ENCODE measurements at regions not wholly inside any gene's neighbourhood (a gene's known extent, or its start where the extent isn't known, plus 50 kb on each side); places are given as distances from the start of the nearest gene placed in this dataset.

DNA sequence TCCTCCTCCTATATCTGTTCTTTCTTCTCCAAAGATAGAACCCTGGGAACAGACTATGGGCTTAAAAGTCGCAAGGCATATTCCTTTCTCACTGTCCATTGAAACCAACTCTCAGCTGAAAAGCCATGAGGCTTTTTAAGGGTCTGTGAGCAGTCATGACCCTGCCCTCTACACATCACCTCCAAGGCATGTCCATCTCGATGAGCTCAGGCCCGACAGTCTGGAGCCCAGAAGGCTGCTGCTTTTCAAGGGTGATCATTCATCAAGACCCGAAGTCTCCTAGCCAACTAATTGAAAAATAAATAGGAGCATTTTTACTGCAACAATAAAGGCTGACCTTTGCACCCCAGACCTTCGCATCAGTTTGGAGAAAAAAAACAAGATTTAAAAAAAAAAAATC is 378.8 kb upstream of the NRSN1 start:
- TF ChIP-seq EGR1 (IDR thresholded peaks at IDR 0.05; ENCODE audit: low read depth in 2 of 2) (no peak), HNF4G (IDR thresholded peaks at IDR 0.05) (no peak), NR2F2 (IDR thresholded peaks at IDR 0.05) (no peak), FOXA2 (IDR thresholded peaks at IDR 0.05) (no peak), RAD21 (IDR thresholded peaks at IDR 0.05) (no peak), GABPA (IDR thresholded peaks at IDR 0.05 in 1 of 2, conservative IDR thresholded peaks at IDR 0.05 in 1 of 2) (no peak), YY1 (IDR thresholded peaks at IDR 0.05) (no peak), JUND (IDR thresholded peaks at IDR 0.05) (no peak), SP1 (IDR thresholded peaks at IDR 0.05) (no peak), HNF4A (conservative IDR thresholded peaks at IDR 0.05) (no peak), TAF1 (conservative IDR thresholded peaks at IDR 0.05) (no peak), RXRA (IDR thresholded peaks at IDR 0.05) (no peak), FOXA1 (IDR thresholded peaks at IDR 0.05) (no peak)
- TF ChIP-seq, protein P1, sequence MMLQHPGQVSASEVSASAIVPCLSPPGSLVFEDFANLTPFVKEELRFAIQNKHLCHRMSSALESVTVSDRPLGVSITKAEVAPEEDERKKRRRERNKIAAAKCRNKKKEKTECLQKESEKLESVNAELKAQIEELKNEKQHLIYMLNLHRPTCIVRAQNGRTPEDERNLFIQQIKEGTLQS (IDR thresholded peaks at IDR 0.05): no peak
- TF ChIP-seq, protein P2, sequence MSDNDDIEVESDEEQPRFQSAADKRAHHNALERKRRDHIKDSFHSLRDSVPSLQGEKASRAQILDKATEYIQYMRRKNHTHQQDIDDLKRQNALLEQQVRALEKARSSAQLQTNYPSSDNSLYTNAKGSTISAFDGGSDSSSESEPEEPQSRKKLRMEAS (IDR thresholded peaks at IDR 0.05): no peak
- TF ChIP-seq, protein P3, sequence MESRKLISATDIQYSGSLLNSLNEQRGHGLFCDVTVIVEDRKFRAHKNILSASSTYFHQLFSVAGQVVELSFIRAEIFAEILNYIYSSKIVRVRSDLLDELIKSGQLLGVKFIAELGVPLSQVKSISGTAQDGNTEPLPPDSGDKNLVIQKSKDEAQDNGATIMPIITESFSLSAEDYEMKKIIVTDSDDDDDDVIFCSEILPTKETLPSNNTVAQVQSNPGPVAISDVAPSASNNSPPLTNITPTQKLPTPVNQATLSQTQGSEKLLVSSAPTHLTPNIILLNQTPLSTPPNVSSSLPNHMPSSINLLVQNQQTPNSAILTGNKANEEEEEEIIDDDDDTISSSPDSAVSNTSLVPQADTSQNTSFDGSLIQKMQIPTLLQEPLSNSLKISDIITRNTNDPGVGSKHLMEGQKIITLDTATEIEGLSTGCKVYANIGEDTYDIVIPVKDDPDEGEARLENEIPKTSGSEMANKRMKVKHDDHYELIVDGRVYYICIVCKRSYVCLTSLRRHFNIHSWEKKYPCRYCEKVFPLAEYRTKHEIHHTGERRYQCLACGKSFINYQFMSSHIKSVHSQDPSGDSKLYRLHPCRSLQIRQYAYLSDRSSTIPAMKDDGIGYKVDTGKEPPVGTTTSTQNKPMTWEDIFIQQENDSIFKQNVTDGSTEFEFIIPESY (IDR thresholded peaks at IDR 0.05): no peak
- TF ChIP-seq, protein P4, sequence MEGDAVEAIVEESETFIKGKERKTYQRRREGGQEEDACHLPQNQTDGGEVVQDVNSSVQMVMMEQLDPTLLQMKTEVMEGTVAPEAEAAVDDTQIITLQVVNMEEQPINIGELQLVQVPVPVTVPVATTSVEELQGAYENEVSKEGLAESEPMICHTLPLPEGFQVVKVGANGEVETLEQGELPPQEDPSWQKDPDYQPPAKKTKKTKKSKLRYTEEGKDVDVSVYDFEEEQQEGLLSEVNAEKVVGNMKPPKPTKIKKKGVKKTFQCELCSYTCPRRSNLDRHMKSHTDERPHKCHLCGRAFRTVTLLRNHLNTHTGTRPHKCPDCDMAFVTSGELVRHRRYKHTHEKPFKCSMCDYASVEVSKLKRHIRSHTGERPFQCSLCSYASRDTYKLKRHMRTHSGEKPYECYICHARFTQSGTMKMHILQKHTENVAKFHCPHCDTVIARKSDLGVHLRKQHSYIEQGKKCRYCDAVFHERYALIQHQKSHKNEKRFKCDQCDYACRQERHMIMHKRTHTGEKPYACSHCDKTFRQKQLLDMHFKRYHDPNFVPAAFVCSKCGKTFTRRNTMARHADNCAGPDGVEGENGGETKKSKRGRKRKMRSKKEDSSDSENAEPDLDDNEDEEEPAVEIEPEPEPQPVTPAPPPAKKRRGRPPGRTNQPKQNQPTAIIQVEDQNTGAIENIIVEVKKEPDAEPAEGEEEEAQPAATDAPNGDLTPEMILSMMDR (IDR thresholded peaks at IDR 0.05; ENCODE audit: low read depth, low read length, missing input control): no peak
- Histone ChIP-seq H3K27me3 (ENCODE audit: control insufficient read depth in 4 of 4, insufficient read depth in 4 of 4, low read length in 3 of 4) (peaks cover 0 to 6% (median 0%) of the 10 kb centered on the region in 4 donors), H3K9ac (ENCODE audit: low read depth in 1 of 2, low read length in 2 of 2) (no peak overlapping the region), H3K4me3 (ENCODE audit: low read depth in 1 of 3, low read length in 3 of 3) (no peak overlapping the region), H3K27ac (ENCODE audit: low read depth in 1 of 2, low read length in 2 of 2) (no peak overlapping the region), H3K9me3 (ENCODE audit: control insufficient read depth in 4 of 4, low read length in 3 of 4) (peaks cover 0 to 5% (median 0%) of the 10 kb centered on the region in 4 donors), H3K36me3 (ENCODE audit: control insufficient read depth in 4 of 4, insufficient read depth in 3 of 4, low read depth in 1 of 4, low read length in 3 of 4) (no peaks in the 10 kb centered on the region), H3K4me1 (ENCODE audit: control insufficient read depth in 4 of 4, insufficient read depth in 4 of 4, low read length in 3 of 4) (no peaks in the 10 kb centered on the region)
- WGBS: 66% methylated on average over 5 of the region's 5 CpGs
- DNase-seq (ENCODE audit: low spot score): no peak

DNA sequence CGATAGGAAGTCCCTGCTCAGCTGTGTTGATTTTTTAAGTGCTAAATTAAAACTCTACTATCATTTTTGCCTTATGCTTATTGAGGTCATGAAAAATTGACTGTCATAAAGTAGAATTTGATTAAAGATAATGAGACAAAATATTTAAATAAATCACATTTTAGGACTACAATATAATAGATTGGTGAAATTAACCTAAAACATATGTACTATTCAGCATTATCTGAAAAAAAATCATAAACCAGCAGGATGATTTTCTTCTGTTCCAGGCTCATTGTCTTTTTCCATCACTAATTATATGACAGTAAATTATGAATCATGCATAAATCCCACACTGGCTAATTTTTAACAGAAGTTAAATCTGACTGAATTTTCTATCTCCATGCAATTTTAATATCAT is 373.6 kb upstream of the NRSN1 start:
- Histone ChIP-seq H3K9ac (ENCODE audit: low read depth in 1 of 2, low read length in 2 of 2) (no peak overlapping the region), H3K27me3 (ENCODE audit: control insufficient read depth in 4 of 4, insufficient read depth in 4 of 4, low read length in 3 of 4) (peaks cover 0 to 2% (median 0%) of the 10 kb centered on the region in 4 donors), H3K4me3 (ENCODE audit: low read depth in 1 of 3, low read length in 3 of 3) (no peak overlapping the region), H3K4me1 (ENCODE audit: control insufficient read depth in 4 of 4, insufficient read depth in 4 of 4, low read length in 3 of 4) (no peaks in the 10 kb centered on the region), H3K36me3 (ENCODE audit: control insufficient read depth in 4 of 4, insufficient read depth in 3 of 4, low read depth in 1 of 4, low read length in 3 of 4) (no peaks in the 10 kb centered on the region), H3K9me3 (ENCODE audit: control insufficient read depth in 4 of 4, low read length in 3 of 4) (peaks cover 0 to 4% (median 1%) of the 10 kb centered on the region in 4 donors), H3K27ac (ENCODE audit: low read depth in 1 of 2, low read length in 2 of 2) (no peak overlapping the region)
- WGBS: 72% methylated on average over 1 of the region's 1 CpG
- no peak for DNase-seq (ENCODE audit: low spot score)
- no peak for TF ChIP-seq RXRA (IDR thresholded peaks at IDR 0.05)
- TF ChIP-seq, protein P3 (IDR thresholded peaks at IDR 0.05): no peak
- TF ChIP-seq RAD21 (IDR thresholded peaks at IDR 0.05): no peak
- no peak for TF ChIP-seq FOXA1 (IDR thresholded peaks at IDR 0.05)
- TF ChIP-seq GABPA (IDR thresholded peaks at IDR 0.05 in 1 of 2, conservative IDR thresholded peaks at IDR 0.05 in 1 of 2): no peak
- TF ChIP-seq, protein P5, sequence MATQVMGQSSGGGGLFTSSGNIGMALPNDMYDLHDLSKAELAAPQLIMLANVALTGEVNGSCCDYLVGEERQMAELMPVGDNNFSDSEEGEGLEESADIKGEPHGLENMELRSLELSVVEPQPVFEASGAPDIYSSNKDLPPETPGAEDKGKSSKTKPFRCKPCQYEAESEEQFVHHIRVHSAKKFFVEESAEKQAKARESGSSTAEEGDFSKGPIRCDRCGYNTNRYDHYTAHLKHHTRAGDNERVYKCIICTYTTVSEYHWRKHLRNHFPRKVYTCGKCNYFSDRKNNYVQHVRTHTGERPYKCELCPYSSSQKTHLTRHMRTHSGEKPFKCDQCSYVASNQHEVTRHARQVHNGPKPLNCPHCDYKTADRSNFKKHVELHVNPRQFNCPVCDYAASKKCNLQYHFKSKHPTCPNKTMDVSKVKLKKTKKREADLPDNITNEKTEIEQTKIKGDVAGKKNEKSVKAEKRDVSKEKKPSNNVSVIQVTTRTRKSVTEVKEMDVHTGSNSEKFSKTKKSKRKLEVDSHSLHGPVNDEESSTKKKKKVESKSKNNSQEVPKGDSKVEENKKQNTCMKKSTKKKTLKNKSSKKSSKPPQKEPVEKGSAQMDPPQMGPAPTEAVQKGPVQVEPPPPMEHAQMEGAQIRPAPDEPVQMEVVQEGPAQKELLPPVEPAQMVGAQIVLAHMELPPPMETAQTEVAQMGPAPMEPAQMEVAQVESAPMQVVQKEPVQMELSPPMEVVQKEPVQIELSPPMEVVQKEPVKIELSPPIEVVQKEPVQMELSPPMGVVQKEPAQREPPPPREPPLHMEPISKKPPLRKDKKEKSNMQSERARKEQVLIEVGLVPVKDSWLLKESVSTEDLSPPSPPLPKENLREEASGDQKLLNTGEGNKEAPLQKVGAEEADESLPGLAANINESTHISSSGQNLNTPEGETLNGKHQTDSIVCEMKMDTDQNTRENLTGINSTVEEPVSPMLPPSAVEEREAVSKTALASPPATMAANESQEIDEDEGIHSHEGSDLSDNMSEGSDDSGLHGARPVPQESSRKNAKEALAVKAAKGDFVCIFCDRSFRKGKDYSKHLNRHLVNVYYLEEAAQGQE (IDR thresholded peaks at IDR 0.05): no peak
- no peak for TF ChIP-seq TAF1 (conservative IDR thresholded peaks at IDR 0.05)
- no peak for TF ChIP-seq FOXA2 (IDR thresholded peaks at IDR 0.05)
- no peak for TF ChIP-seq SP1 (IDR thresholded peaks at IDR 0.05)
- TF ChIP-seq, protein P4 (IDR thresholded peaks at IDR 0.05; ENCODE audit: low read depth, low read length, missing input control): no peak
- TF ChIP-seq, protein P1 (IDR thresholded peaks at IDR 0.05): no peak
- no peak for TF ChIP-seq NR2F2 (IDR thresholded peaks at IDR 0.05)
- TF ChIP-seq HNF4A (conservative IDR thresholded peaks at IDR 0.05): no peak
- TF ChIP-seq YY1 (IDR thresholded peaks at IDR 0.05): no peak
- TF ChIP-seq, protein P2 (IDR thresholded peaks at IDR 0.05): no peak
- no peak for TF ChIP-seq JUND (IDR thresholded peaks at IDR 0.05)
